GM12891 (cell line): ENCODE measurements at regions not wholly inside any gene's neighbourhood (a gene's known extent, or its start where the extent isn't known, plus 50 kb on each side); places are given as distances from the start of the nearest gene placed in this dataset.

Experiments used
- POLR2A ChIP-seq: IDR thresholded peaks from 2 replicates; pipeline ENCODE4 v1.6.1; 2011; ENCODE audit warnings: low read depth, low read length, control low read depth
- TAF1 ChIP-seq: IDR thresholded peaks from 2 replicates; pipeline ENCODE4 v1.6.1; 2011; ENCODE audit warnings: low read depth, low read length, control low read depth

DNA sequence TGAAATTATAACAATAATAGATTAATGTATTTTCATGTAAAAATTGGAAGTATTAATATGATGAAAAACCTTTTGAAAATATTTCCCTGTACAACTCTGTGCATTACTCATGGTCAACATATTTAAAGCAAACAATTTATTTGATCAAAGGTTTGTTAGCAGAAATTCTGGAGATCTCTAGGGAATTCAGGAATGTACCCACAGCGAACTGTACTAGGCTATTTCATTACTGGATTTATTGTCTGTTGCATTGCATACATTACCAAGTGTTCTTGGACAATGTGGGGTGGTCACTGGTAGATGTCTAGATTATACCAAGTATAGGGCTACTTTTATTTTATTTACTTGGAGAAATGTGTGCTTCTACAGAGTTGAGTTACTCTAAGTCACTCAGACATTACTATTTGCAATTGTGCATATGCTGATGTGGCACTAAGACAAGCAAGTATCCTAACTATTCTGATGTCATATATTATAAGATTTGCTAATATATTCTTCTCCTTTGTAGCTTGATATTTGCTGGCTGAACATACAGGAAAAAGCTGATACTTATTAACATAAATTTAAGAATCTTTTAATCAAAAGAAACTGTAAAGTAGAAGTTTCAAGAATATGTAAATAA is 323.3 kb downstream of the CCER1 start:
- TF ChIP-seq POLR2A (no peak), TAF1 (no peak)
